ENCODE measurements at regions not wholly inside any gene's neighbourhood (a gene's known extent, or its start where the extent isn't known, plus 50 kb on each side); places are given as distances from the start of the nearest gene placed in this dataset.

GRCh38 chr4:75137302-75137701, 204.4 kb downstream of the PARM1 start:
- no peak for TF ChIP-seq CTCF (IDR thresholded peaks at IDR 0.05)
- no peak for TF ChIP-seq POLR2AphosphoS5 (IDR thresholded peaks at IDR 0.05)
- no peak for TF ChIP-seq EP300 (IDR thresholded peaks at IDR 0.05)
- no peak for TF ChIP-seq POLR2A (IDR thresholded peaks at IDR 0.05)
